ACC112 (cell line): ENCODE measurements at regions not wholly inside any gene's neighbourhood (a gene's known extent, or its start where the extent isn't known, plus 50 kb on each side); places are given as distances from the start of the nearest gene placed in this dataset.
"Not testable (repeated sequence)": the region's sequence is repeated elsewhere in the genome, so short reads cannot be mapped to it uniquely, and the experiment has no call there.

Source experiments
- H2AFZ ChIP-seq: fragments of 200-600 bp; sonication (generic); one replicate; pipeline ENCODE4 v1.6.0; 2017; ENCODE audit warnings: antibody characterized with exemption, low read length; ENCODE audit not compliant: unreplicated experiment
- H3K27ac ChIP-seq: fragments of 200-600 bp; sonication (generic); 2 replicates; pipeline ENCODE4 v1.5.1; 2014; ENCODE audit warnings: low read depth, mild to moderate bottlenecking, antibody characterized with exemption, low read length, moderate library complexity
- H3K27me3 ChIP-seq: fragments of 200-600 bp; sonication (generic); 2 replicates; pipeline ENCODE4 v1.6.1; 2014; ENCODE audit warnings: mild to moderate bottlenecking, antibody characterized with exemption, low read length, moderate library complexity, mixed read lengths; ENCODE audit not compliant: insufficient read depth
- H3K36me3 ChIP-seq: fragments of 200-600 bp; sonication (generic); 2 replicates; pipeline ENCODE4 v1.6.1; 2016; ENCODE audit warnings: mild to moderate bottlenecking, antibody characterized with exemption, low read length, moderate library complexity, mixed read lengths; ENCODE audit not compliant: insufficient read depth
- H3K4me1 ChIP-seq: fragments of 200-600 bp; sonication (generic); one replicate; pipeline ENCODE4 v1.6.1; 2016; ENCODE audit warnings: low read length, mixed read lengths; ENCODE audit not compliant: insufficient read depth, unreplicated experiment, control insufficient read depth
- H3K4me3 ChIP-seq: fragments of 200-600 bp; sonication (generic); 2 replicates; pipeline ENCODE4 v1.5.1; 2014; ENCODE audit warnings: mild to moderate bottlenecking, low read depth, low read length
- H3K79me2 ChIP-seq: fragments of 200-600 bp; sonication (generic); one replicate; pipeline ENCODE4 v1.6.0; 2016; ENCODE audit warnings: low read length; ENCODE audit not compliant: control insufficient read depth, unreplicated experiment, insufficient read depth

DNA sequence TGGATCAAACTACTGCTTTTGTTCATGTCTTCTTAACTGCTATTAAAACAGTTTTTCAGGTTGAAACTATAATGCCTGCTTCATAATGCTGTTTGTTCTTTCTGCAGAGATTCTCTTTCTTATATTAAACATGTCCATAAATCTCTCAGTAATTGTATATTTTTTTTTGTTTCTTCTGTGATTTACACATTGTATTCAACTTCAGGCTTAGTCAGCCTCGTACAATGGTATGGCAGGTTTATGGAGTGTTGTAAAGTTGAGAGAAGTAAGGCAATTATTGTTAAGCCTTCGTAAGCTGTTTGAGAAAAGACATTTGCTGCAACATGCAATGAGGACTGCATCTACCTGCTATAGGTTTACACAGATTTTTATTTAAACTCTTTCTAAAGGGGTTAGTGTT, 977.1 kb downstream of the DIPK2A start:
- Histone ChIP-seq H2AFZ (peak overlapping the region; percentile 12), H3K27ac (no peak overlapping the region), H3K4me3 (no peak overlapping the region), H3K4me1 (no peaks in the 10 kb centered on the region), H3K27me3 (no peaks in the 10 kb centered on the region), H3K36me3 (no peaks in the 10 kb centered on the region), H3K79me2 (no peaks in the 10 kb centered on the region)

- no peak overlapping the region for H3K27ac ChIP-seq
- no peaks in the 10 kb centered on the region for H3K79me2 ChIP-seq
- no peaks in the 10 kb centered on the region for H3K36me3 ChIP-seq
- no peaks in the 10 kb centered on the region for H3K4me1 ChIP-seq
- no peak overlapping the region for H2AFZ ChIP-seq
- H3K4me3 ChIP-seq: no peak overlapping the region
- H3K27me3 ChIP-seq: no peaks in the 10 kb centered on the region
Observed at GRCh38 chr3:144953959-144954358, 982.3 kb downstream of the DIPK2A start.

GRCh38 chr3:144957398-144958101, 985.9 kb downstream of the DIPK2A start:
- no peaks in the 10 kb centered on the region for H3K36me3 ChIP-seq
- no peaks in the 10 kb centered on the region for H3K4me1 ChIP-seq
- H2AFZ ChIP-seq: peak overlapping the region; percentile 44
- H3K27ac ChIP-seq: no peak overlapping the region
- H3K4me3 ChIP-seq: no peak overlapping the region
- no peaks in the 10 kb centered on the region for H3K27me3 ChIP-seq
- no peaks in the 10 kb centered on the region for H3K79me2 ChIP-seq

DNA sequence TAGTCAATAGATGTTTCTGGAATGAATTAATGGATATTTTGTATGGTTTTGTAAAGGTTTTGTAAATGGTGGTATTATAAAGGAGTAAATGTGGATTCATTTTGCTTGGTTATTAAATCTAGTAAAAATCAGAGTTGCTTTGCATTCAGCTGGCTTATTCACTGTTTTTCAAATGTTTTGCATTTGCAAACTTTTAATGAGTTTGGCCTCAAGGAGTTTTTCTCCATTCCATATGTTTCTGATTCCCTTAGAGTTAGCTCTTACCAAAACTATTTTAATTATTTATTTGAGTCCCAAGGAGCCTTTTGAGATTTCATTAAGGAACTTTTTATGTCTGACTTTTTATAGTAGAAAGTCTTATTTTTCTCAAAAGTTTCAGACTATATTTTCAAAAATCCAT, 992.2 kb downstream of the DIPK2A start:
- H3K36me3 ChIP-seq: no peaks in the 10 kb centered on the region
- H3K27me3 ChIP-seq: no peaks in the 10 kb centered on the region
- H3K79me2 ChIP-seq: no peaks in the 10 kb centered on the region
- H2AFZ ChIP-seq: no peak overlapping the region
- H3K27ac ChIP-seq: no peak overlapping the region
- no peaks in the 10 kb centered on the region for H3K4me1 ChIP-seq
- H3K4me3 ChIP-seq: no peak overlapping the region

- H3K79me2 ChIP-seq: no peaks in the 10 kb centered on the region
- H3K27ac ChIP-seq: no peak overlapping the region
- no peaks in the 10 kb centered on the region for H3K4me1 ChIP-seq
- no peaks in the 10 kb centered on the region for H3K27me3 ChIP-seq
- no peak overlapping the region for H3K4me3 ChIP-seq
- no peak overlapping the region for H2AFZ ChIP-seq
- H3K36me3 ChIP-seq: no peaks in the 10 kb centered on the region
Observed at GRCh38 chr3:144966560-144966959, 994.9 kb downstream of the DIPK2A start.

DNA sequence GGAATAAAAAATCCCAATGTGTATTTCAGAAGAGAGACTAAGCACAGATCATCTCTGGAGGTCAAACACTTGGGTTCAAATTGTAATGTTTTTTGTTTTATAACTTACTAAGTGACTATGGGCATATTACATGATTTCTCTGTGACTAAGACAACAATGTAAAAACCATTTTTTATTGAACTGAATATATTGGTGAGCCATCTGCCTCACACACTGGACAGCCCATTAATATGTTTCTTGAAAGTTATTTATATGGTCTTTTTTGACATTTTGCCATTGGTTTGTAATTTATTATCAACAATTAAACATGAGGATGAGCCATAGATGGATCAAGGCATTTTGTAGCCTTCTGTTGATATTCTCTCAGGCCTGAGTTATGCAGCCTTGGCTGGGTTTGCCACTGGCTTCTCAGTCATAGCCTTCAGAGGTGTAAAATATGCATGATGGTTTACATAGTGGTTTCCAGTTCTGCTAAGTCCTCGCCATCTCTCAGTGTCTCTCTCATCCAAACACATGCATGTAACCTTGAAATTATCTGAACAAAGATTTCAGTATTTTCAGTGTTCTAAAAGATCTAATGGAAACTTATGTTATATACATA, 997.2 kb downstream of the DIPK2A start:
- H2AFZ ChIP-seq: no peak overlapping the region
- no peaks in the 10 kb centered on the region for H3K79me2 ChIP-seq
- H3K4me3 ChIP-seq: no peak overlapping the region
- H3K27ac ChIP-seq: no peak overlapping the region
- H3K4me1 ChIP-seq: no peaks in the 10 kb centered on the region
- H3K36me3 ChIP-seq: no peaks in the 10 kb centered on the region
- H3K27me3 ChIP-seq: no peaks in the 10 kb centered on the region

- not testable (repeated sequence) for H2AFZ ChIP-seq, H3K4me1 ChIP-seq, H3K4me3 ChIP-seq, H3K79me2 ChIP-seq, H3K27me3 ChIP-seq, H3K27ac ChIP-seq, H3K36me3 ChIP-seq
Observed at GRCh38 chr3:144984481-144984880, 1012.9 kb downstream of the DIPK2A start.

DNA sequence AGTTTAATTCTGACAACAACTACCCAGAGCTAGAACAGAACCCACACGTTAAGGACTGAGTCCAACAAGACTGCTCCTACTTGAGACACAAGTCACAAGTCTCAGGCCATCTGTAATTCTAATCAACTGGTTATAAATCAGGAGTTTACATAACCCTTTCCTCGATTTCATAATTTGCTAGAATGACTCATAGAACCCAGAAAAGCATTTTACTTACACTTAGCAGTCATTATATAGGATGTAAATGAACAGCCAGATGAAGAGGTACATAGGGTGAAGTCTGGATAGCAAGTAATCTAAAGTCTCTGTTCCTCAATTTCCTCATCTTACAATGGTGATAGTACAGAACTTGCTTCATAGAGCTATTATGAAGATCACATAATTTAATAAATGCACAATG, 1018.2 kb downstream of the DIPK2A start:
- Histone ChIP-seq H3K27ac (no peak overlapping the region), H2AFZ (peak overlapping the region; percentile 21), H3K79me2 (no peaks in the 10 kb centered on the region), H3K36me3 (no peaks in the 10 kb centered on the region), H3K27me3 (no peaks in the 10 kb centered on the region), H3K4me1 (peaks cover 7% of the 10 kb centered on the region), H3K4me3 (no peak overlapping the region)

GRCh38 chr3:144995856-144996255, 1024.2 kb downstream of the DIPK2A start:
- Histone ChIP-seq H3K36me3 (no peaks in the 10 kb centered on the region), H3K79me2 (no peaks in the 10 kb centered on the region)

DNA sequence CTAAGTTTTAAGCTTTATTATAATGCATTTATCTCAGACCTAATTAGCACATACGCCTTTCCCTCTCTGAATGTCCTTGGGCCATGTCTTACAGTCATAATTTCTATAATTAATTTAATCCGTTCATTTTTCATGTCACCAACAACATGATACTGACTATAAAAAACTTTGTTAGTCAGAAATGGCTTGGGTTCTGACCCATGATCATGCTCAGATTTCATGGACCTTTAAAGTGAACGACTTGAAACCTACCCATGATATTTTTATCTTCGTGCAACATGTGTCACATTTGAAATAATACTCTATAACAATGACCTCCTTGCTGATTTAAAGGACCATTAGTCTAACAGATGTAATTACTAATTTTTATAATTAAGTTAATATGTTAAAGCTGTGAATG, 1033.8 kb downstream of the DIPK2A start:
- Histone ChIP-seq H3K36me3 (no peaks in the 10 kb centered on the region), H3K27me3 (no peaks in the 10 kb centered on the region), H3K4me3 (no peak overlapping the region), H3K27ac (no peak overlapping the region), H3K79me2 (no peaks in the 10 kb centered on the region), H3K4me1 (no peaks in the 10 kb centered on the region), H2AFZ (no peak overlapping the region)

More at GRCh38 chr3:144995856-144996255, 1024.2 kb downstream of the DIPK2A start:
- no peaks in the 10 kb centered on the region for H3K4me1 ChIP-seq
- no peak overlapping the region for H3K4me3 ChIP-seq
- H3K27me3 ChIP-seq: no peaks in the 10 kb centered on the region
- H3K27ac ChIP-seq: no peak overlapping the region
- H2AFZ ChIP-seq: no peak overlapping the region

DNA sequence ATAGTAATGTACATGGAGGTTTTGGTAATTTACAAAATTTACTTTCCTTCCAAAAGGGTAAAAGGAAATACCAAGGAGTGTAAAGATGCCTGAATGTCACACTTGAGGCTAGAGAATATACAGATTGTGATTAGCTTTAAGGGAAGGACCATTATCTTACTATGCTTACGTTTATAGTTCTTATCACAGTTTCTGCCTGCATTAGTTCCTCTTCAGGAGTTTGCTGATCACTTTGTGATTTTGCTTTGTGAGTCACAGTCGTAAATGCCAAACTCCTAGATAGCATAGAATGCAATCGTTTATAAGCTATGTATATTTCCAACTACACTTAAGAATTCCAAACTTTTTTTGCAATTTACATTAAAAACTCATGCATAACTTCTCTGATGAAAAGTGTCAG, 1034.6 kb downstream of the DIPK2A start:
- H3K27ac ChIP-seq: no peak overlapping the region
- no peaks in the 10 kb centered on the region for H3K4me1 ChIP-seq
- H3K36me3 ChIP-seq: no peaks in the 10 kb centered on the region
- H3K27me3 ChIP-seq: no peaks in the 10 kb centered on the region
- H2AFZ ChIP-seq: no peak overlapping the region
- H3K4me3 ChIP-seq: no peak overlapping the region
- H3K79me2 ChIP-seq: no peaks in the 10 kb centered on the region
